ENCODE measurements at regions not wholly inside any gene's neighbourhood (a gene's known extent, or its start where the extent isn't known, plus 50 kb on each side); places are given as distances from the start of the nearest gene placed in this dataset.
"Not testable (repeated sequence)": the region's sequence is repeated elsewhere in the genome, so short reads cannot be mapped to it uniquely, and the experiment has no call there.

DNA sequence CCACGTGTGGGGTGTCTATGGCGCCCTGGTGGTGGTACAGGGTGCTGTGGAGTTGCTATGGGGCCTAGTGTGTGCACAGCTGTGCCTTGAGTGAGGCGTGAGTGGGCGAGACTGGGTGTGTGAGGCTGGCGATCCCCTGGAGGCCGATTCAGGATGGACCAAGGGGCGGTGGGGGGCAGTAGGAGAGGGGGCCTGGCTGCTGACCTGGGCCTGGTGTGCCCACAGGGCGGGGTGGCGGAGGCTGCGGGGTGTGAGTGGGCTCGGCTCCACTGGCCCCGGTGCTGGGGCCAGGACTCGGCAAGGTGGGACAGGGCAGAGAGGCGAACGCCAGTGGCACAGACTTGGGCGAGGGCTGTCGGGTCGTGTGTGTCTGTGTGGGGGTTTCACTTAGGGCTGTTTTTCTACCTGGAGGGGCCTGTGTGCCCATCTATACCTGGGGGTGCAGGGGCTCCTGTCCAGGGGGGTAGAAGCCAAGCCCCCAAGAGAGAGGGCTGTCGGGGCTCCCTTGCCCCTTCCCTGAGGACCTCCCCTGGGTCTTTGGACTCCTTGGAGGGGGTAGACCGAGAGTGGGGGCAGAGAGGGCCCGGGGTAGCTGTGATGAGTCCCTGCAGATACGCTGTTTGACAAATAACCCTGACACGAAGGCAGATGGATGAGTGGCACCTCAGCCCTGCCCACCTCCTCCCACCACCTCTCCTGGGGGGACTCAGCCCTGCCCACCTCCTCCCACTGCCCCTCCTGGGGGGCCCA, 194.6 kb downstream of the TMEM121 start:
- H3K27me3 ChIP-seq (ENCODE audit: insufficient read depth, low read length); H3K9me3 ChIP-seq (ENCODE audit: low read depth, low read length); H3K4me3 ChIP-seq (ENCODE audit: low read length); H3K4me1 ChIP-seq (ENCODE audit: insufficient read depth, low read length): not testable (repeated sequence)

DNA sequence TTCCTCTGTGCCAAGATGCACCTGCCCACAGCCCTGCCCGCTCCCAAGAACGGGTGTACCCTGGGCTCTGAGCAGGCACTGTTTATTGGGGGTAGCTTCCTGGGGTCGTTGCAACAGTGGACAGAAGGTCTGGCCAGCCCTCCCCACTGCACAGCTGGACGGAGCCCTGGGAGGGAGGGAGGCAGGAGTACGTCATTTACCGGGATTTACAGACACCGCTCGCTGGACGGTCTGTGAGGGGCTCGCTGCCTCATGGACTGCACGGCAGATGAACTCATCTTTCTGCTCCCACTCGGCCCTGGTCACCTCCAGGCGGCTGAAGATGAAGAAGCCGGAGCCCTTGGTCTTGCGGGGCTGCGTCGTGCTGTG, 195.2 kb downstream of the TMEM121 start:
- H3K27me3 ChIP-seq (ENCODE audit: insufficient read depth, low read length); H3K9me3 ChIP-seq (ENCODE audit: low read depth, low read length); H3K4me1 ChIP-seq (ENCODE audit: insufficient read depth, low read length); H3K4me3 ChIP-seq (ENCODE audit: low read length): not testable (repeated sequence)

DNA sequence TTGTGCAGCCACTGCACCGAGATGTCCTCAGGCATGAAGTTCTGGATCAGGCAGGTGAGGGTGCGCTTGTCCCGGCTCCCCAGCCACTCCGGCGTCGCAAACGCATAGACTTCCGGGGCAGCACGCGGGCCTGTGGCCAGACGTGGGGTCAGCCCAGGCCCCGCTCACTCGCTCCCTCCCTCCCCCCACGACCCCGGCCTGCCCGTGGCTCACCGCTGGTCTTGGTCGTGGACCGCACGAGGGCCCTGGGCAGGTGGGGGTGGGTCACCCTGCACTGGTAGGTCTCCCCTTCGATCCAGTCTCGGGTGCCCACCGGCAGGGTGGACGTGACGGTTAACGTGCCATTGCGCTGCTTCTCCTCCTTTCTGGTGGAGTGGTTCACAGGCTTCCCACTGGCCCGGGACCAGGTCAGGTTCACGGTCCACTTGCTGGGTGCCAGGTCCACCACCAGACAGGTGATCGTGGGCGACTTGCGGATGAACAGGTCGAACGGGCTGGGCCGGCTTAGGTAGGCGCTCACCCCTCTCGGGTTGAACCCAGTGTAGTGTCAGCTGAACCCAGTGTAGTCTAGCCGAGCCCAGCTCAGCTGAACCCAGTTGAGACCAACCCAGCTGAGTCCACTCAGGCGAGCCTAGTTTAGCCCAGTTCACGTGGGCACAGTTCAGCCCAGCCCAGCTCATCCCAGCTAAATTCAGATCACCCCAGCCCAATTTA, 195.8 kb downstream of the TMEM121 start:
- not testable (repeated sequence) for H3K4me3 ChIP-seq (ENCODE audit: low read length); H3K9me3 ChIP-seq (ENCODE audit: low read depth, low read length); H3K27me3 ChIP-seq (ENCODE audit: insufficient read depth, low read length); H3K4me1 ChIP-seq (ENCODE audit: insufficient read depth, low read length)

DNA sequence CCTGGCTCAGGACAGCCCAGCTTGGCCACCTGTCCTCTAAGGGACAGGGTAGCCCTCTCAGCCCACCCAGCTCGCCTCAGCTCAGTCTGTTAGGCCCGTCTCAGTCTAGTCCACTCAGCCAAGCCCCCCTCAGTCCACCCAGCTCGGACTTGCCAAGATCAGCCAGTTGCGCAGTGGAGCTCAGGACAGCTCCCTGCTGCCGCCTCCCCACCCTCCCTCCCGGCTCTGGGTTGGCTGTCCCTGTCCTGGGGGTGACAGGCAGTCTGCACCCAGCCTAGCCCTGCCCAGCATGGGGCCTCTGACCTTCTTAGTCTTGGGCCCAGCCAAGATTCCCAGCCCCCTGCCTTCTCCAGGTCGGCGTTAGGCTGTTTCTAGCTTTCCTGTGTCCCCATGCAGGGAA, 196.9 kb downstream of the TMEM121 start:
- H3K4me3 ChIP-seq (ENCODE audit: low read length); H3K4me1 ChIP-seq (ENCODE audit: insufficient read depth, low read length); H3K27me3 ChIP-seq (ENCODE audit: insufficient read depth, low read length); H3K9me3 ChIP-seq (ENCODE audit: low read depth, low read length): not testable (repeated sequence)

DNA sequence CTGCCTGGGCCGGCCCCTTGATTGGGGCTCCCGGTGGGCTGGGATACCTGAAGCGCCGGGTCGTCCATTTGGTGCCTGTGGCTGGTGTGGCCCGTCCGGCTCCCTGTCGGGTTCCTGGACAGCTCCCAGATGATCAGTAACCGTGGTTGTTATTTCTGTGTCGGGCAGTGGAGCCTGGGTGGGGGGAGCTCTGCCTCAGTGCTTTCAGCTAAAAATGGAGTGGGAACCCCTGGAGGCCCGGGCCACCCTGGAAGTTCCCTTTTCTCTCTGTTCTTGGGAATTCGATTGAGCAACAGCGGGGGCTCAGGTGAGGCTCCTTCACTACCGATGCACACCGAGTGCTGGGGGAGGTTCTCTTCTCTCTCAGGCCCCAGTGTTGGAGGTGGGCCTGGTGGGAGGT, 197.4 kb downstream of the TMEM121 start:
- H3K4me1 ChIP-seq (ENCODE audit: insufficient read depth, low read length); H3K4me3 ChIP-seq (ENCODE audit: low read length); H3K27me3 ChIP-seq (ENCODE audit: insufficient read depth, low read length); H3K9me3 ChIP-seq (ENCODE audit: low read depth, low read length): not testable (repeated sequence)

- H3K9me3 ChIP-seq (ENCODE audit: low read depth, low read length); H3K27me3 ChIP-seq (ENCODE audit: insufficient read depth, low read length); H3K4me1 ChIP-seq (ENCODE audit: insufficient read depth, low read length); H3K4me3 ChIP-seq (ENCODE audit: low read length): not testable (repeated sequence)
Observed at GRCh38 chr14:105729825-105730368, 203.5 kb downstream of the TMEM121 start.

DNA sequence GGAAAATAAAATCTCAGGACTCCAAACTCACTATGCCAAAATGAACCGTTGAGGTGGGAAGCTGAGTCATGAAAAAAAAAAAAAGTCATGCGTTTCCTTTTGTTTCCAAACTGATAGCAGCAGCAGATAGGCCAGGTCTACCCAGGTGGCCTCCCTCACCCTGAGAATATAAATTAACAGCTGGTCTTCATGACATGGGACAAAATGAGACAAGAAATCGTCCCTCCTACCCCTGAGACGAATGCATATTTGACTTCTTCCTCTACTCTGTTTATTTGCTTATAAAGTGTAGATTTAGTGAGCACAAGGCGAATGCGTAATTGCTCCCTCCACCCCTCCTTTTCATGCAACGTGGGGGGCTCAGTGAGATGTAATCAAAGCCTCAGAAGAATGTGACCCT, 204.3 kb downstream of the TMEM121 start:
- H3K4me3 ChIP-seq (ENCODE audit: low read length); H3K27me3 ChIP-seq (ENCODE audit: insufficient read depth, low read length); H3K4me1 ChIP-seq (ENCODE audit: insufficient read depth, low read length); H3K9me3 ChIP-seq (ENCODE audit: low read depth, low read length): not testable (repeated sequence)

DNA sequence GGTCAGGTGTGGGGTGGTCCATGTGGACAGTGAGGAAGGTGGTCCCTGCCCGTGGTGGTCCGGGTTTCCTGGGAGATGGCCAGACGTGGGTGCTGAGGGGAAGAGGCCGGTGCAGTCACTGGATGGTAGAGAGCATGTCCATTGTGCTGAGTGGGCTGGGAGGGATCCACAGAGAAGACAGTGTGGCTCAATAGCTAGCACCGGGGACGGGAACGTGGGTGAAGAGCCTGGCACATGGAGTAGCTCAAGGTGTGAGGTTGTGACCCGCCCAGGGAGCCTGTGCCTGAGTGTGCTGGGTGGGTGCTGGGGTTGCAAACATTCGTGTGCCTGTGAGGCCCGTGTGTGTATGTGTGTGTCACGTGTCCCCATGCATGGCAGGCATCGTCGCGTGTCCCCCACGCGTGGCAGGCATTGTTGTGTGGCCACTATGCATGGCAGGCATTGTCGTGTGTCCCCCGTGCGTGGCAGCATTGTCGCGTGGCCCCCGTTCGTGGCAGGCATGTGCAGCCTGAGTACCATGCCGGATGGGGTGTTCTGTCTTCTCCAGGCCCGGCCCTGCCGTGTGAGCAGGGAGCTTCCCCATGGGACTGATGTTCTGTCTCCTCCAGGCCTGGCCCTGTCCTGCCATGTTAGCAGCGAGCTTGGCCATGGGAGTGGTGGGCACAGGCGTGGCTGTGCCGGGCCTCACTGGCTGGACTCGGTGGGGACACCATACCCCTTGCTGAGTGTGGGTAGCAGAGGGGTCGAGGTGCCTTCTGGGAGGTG, 205.0 kb downstream of the TMEM121 start:
- not testable (repeated sequence) for H3K4me1 ChIP-seq (ENCODE audit: insufficient read depth, low read length); H3K27me3 ChIP-seq (ENCODE audit: insufficient read depth, low read length); H3K4me3 ChIP-seq (ENCODE audit: low read length); H3K9me3 ChIP-seq (ENCODE audit: low read depth, low read length)

GRCh38 chr14:105733081-105734065, 207.0 kb downstream of the TMEM121 start:
- no peaks in the 10 kb centered on the region for H3K4me1 ChIP-seq (ENCODE audit: insufficient read depth, low read length)
- no peaks in the 10 kb centered on the region for H3K27me3 ChIP-seq (ENCODE audit: insufficient read depth, low read length)
- H3K9me3 ChIP-seq (ENCODE audit: low read depth, low read length): no peaks in the 10 kb centered on the region
- H3K4me3 ChIP-seq (ENCODE audit: low read length): no peak overlapping the region

- not testable (repeated sequence) for H3K4me1 ChIP-seq (ENCODE audit: insufficient read depth, low read length); H3K4me3 ChIP-seq (ENCODE audit: low read length); H3K27me3 ChIP-seq (ENCODE audit: insufficient read depth, low read length); H3K9me3 ChIP-seq (ENCODE audit: low read depth, low read length)
Observed at GRCh38 chr14:105734241-105734640, 207.9 kb downstream of the TMEM121 start.

GRCh38 chr14:105736331-105736730, 209.9 kb downstream of the TMEM121 start:
- H3K4me3 ChIP-seq (ENCODE audit: low read length); H3K9me3 ChIP-seq (ENCODE audit: low read depth, low read length); H3K4me1 ChIP-seq (ENCODE audit: insufficient read depth, low read length); H3K27me3 ChIP-seq (ENCODE audit: insufficient read depth, low read length): not testable (repeated sequence)

DNA sequence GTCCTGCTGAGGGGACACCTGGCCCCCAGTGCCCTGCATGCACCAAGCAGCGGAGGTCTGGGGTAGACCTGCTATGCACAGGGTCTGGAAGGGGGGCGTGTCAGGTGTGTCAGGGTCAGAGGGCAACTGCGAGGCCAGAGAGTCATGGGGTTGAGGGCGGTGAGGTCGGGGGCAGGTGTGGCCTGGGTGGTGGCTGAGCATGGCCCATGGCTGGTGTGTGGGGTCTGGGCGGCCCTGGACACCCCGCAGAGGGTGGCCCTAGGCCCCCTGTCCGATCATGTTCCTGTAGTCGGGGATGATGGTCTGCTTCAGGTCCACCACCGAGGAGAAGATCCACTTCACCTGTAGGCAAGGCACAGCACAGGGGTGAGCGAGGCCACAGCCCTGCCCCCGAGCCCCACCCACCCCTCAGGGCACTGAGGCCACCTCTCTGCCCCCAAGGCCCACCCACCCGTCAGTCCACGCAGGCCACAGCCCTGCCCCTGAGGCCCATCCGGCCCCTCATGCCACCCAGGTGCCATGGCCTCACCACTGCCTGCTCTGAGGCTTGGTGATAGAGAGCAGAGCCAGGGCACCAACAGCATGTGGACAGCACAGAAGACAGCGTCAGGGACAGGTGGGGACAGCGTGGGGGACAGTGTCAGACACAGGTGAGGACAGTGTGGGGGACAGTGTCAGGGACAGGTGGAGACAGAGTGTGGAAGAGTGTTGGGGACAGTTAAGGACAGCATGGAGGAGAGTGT, 211.3 kb downstream of the TMEM121 start:
- Histone ChIP-seq H3K9me3 (ENCODE audit: low read depth, low read length) (no peaks in the 10 kb centered on the region), H3K27me3 (ENCODE audit: insufficient read depth, low read length) (no peaks in the 10 kb centered on the region), H3K4me3 (ENCODE audit: low read length) (no peak overlapping the region), H3K4me1 (ENCODE audit: insufficient read depth, low read length) (no peaks in the 10 kb centered on the region)

- Histone ChIP-seq H3K9me3 (ENCODE audit: low read depth, low read length) (no peaks in the 10 kb centered on the region), H3K4me3 (ENCODE audit: low read length) (no peak overlapping the region), H3K27me3 (ENCODE audit: insufficient read depth, low read length) (no peaks in the 10 kb centered on the region)
Observed at GRCh38 chr14:105738638-105739037, 212.3 kb downstream of the TMEM121 start.

More at GRCh38 chr14:105738638-105739037, 212.3 kb downstream of the TMEM121 start:
- H3K4me1 ChIP-seq (ENCODE audit: insufficient read depth, low read length): no peaks in the 10 kb centered on the region

All from mononuclear cell (primary cell).